Breast epithelium (tissue), 3 donors: ENCODE measurements at regions not wholly inside any gene's neighbourhood (a gene's known extent, or its start where the extent isn't known, plus 50 kb on each side); places are given as distances from the start of the nearest gene placed in this dataset.

Source experiments
- POLR2A ChIP-seq: fragments of 450-650 bp; IDR thresholded peaks from one replicate; pipeline ENCODE4 v1.6.1; 2016; ENCODE audit warnings: antibody characterized with exemption, mild to moderate bottlenecking, moderate library complexity
- POLR2AphosphoS5 ChIP-seq, 3 donors: sonication (generic); formaldehyde crosslinking; IDR thresholded peaks; one replicate each; pipeline ENCODE4 v1.6.1; 2017; ENCODE audit warnings: antibody characterized with exemption in 3 of 3
- TF ChIP-seq, protein P1 (sequence below), 3 donors: fragments of 450-650 bp; IDR thresholded peaks; one replicate each; pipeline ENCODE4 v1.5.1; 2016 to 2017; ENCODE audit warnings: antibody characterized with exemption in 3 of 3, mild to moderate bottlenecking in 3 of 3, moderate library complexity in 3 of 3

DNA sequence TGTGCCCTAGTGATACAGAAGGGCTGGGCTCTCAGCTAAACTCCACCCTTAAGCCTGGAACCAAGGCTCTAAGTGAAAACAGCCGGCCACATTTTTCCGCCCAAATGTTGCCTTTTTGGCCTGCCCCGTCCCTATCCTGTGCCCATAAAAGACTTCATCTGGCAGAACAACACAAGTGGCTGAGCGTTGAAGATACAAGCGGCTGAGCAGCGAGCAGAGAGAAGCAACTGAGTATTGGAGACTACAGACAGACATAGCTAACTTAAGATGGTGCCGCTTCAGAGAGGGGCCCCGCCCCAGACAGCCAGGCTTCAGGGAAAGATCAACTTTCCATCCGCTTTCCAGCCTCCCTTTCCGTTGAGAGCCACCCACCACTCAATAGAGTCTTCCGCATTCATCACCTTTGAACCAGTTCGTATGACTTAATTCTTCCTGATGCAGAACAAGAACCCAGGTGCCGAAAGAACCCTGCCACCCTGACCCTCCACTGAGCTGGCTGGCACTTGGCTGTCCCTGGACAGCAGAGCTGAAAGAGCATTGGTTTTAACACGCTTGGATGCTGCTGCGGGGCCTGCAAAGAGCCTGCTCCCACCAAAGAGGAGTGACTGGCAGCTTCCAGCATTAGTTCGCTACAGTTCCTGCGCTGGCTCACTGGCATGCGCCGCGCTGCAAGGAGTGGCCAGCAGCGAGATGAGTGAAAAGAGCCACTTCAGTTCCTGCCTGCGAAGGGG, 853.2 kb upstream of the INTU start:
- TF ChIP-seq, protein P1, sequence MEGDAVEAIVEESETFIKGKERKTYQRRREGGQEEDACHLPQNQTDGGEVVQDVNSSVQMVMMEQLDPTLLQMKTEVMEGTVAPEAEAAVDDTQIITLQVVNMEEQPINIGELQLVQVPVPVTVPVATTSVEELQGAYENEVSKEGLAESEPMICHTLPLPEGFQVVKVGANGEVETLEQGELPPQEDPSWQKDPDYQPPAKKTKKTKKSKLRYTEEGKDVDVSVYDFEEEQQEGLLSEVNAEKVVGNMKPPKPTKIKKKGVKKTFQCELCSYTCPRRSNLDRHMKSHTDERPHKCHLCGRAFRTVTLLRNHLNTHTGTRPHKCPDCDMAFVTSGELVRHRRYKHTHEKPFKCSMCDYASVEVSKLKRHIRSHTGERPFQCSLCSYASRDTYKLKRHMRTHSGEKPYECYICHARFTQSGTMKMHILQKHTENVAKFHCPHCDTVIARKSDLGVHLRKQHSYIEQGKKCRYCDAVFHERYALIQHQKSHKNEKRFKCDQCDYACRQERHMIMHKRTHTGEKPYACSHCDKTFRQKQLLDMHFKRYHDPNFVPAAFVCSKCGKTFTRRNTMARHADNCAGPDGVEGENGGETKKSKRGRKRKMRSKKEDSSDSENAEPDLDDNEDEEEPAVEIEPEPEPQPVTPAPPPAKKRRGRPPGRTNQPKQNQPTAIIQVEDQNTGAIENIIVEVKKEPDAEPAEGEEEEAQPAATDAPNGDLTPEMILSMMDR (IDR thresholded peaks at IDR 0.05) = no peak
- TF ChIP-seq POLR2A (no peak), POLR2AphosphoS5 (IDR thresholded peaks at IDR 0.05) (no peak)
